HCT116 (cell line): ENCODE measurements at regions not wholly inside any gene's neighbourhood (a gene's known extent, or its start where the extent isn't known, plus 50 kb on each side); places are given as distances from the start of the nearest gene placed in this dataset.

Source experiments
- ATAC-seq: fragments of 200-7000 bp; cut with Tn5 transposase; 2 replicates; pipeline ENCODE4 v1.9.1; 2020; ENCODE audit warnings: mild to moderate bottlenecking, moderate library complexity
- BruUV-seq: library from RNA; stranded (reverse); fragments of 400-500 nt; replicated peaks from 2 replicates; lab custom pipeline; 2021; lab: Mats Ljungman, UMichigan
- CTCF ChIA-PET: fragments of 300-600 bp; sonication (Branson Sonifier 250); formaldehyde crosslinking; loops from one replicate; lab custom pipeline; 2021; ENCODE audit warnings: antibody characterized with exemption; lab: Charles Lee
- POLR2A ChIA-PET: fragments of 300-600, 350-600 bp; sonication (Branson Sonifier 250); formaldehyde crosslinking; loops from one replicate; lab custom pipeline; 2021; ENCODE audit warnings: antibody characterized with exemption; lab: Charles Lee
- RAD21 ChIA-PET, 2 experiments: fragments of 300-600 bp; sonication (Branson Sonifier 250); formaldehyde crosslinking; loops; one replicate each; lab custom pipeline; 2023; ENCODE audit warnings: low total read pairs in 2 of 2; ENCODE audit not compliant: uncharacterized antibody in 2 of 2, unreplicated experiment in 2 of 2, low non-redundant PET in 1 of 2; lab: Charles Lee
- DNase-seq: peaks from one replicate; pipeline ENCODE4 v3.0.0-alpha.2; 2010; ENCODE audit warnings: low read depth, low spot score
- H2AFZ ChIP-seq: fragments of 200-600 bp; shearing (Covaris generic), sonication (generic); 2 replicates; pipeline ENCODE4 v1.6.1; 2017; ENCODE audit warnings: low read depth, mixed run types, mixed read lengths, antibody characterized with exemption, low read length; ENCODE audit not compliant: poor library complexity, severe bottlenecking
- H3K27ac ChIP-seq: 2 replicates; pipeline ENCODE4 v1.5.1; 2012; ENCODE audit warnings: low read depth, low read length
- H3K27me3 ChIP-seq: fragments of 200-600 bp; sonication (generic); 2 replicates; pipeline ENCODE4 v1.6.1; 2016; ENCODE audit warnings: mixed run types, low read length, mixed read lengths; ENCODE audit not compliant: insufficient read depth
- H3K36me3 ChIP-seq, 2 experiments: fragments of 200-500 bp in 1 of 2; fragments of 200-600 bp in 1 of 2; sonication (Bioruptor generic) in 1 of 2; sonication (generic) in 1 of 2; 2 replicates each; pipeline versions ENCODE4 v1.5.1 to v1.6.1; 2014 to 2016; ENCODE audit warnings: low read length in 2 of 2, inconsistent platforms in 1 of 2, mixed read lengths in 1 of 2, mixed run types in 1 of 2; ENCODE audit not compliant: insufficient read depth in 2 of 2, control insufficient read depth in 1 of 2
- H3K4me1 ChIP-seq, 2 experiments: fragments of 200-600 bp in 1 of 2; sonication (generic) in 1 of 2; 2 replicates each; pipeline versions ENCODE4 v1.5.1 to v1.6.1; 2012 to 2017; ENCODE audit warnings: low read length in 2 of 2, inconsistent platforms in 1 of 2, mild to moderate bottlenecking in 1 of 2, mixed read lengths in 1 of 2, mixed run types in 1 of 2, moderate library complexity in 1 of 2; ENCODE audit not compliant: insufficient read depth in 2 of 2, control insufficient read depth in 1 of 2
- H3K4me2 ChIP-seq: fragments of 200-600 bp; sonication (generic); 2 replicates; pipeline ENCODE4 v1.6.1; 2017; ENCODE audit warnings: mixed run types, low read length, mixed read lengths
- H3K4me3 ChIP-seq, 2 experiments: fragments of 200-600 bp in 1 of 2; sonication (generic) in 1 of 2; replicated peaks in 1 of 2; 2 replicates each; pipeline ENCODE4 v1.5.1; 2011 to 2016; ENCODE audit warnings: low read length in 2 of 2, control low read depth in 1 of 2, low read depth in 1 of 2, mild to moderate bottlenecking in 1 of 2, mixed read lengths in 1 of 2, mixed run types in 1 of 2
- H3K79me2 ChIP-seq: fragments of 200-600 bp; sonication (generic); 2 replicates; pipeline ENCODE4 v1.6.1; 2017; ENCODE audit warnings: mild to moderate bottlenecking, mixed run types, low read length, moderate library complexity, mixed read lengths; ENCODE audit not compliant: insufficient read depth
- H3K9ac ChIP-seq: fragments of 200-600 bp; sonication (generic); 2 replicates; pipeline ENCODE4 v1.6.1; 2016; ENCODE audit warnings: low read length, mixed read lengths
- H3K9me2 ChIP-seq: fragments of 200-600 bp; sonication (generic), shearing (Covaris generic); 2 replicates; pipeline ENCODE4 v1.6.1; 2017; ENCODE audit warnings: mixed run types, mild to moderate bottlenecking, moderate library complexity; ENCODE audit not compliant: insufficient read depth
- H3K9me3 ChIP-seq, 2 experiments: fragments of 200-500 bp in 1 of 2; fragments of 200-600 bp in 1 of 2; sonication (Bioruptor generic) in 1 of 2; sonication (generic) in 1 of 2; 2 replicates each; pipeline ENCODE4 v1.6.1; 2014 to 2017; ENCODE audit warnings: low read length in 2 of 2, mixed read lengths in 2 of 2, inconsistent platforms in 1 of 2, low read depth in 1 of 2, mild to moderate bottlenecking in 1 of 2, mixed run types in 1 of 2, moderate library complexity in 1 of 2; ENCODE audit not compliant: control insufficient read depth in 1 of 2, insufficient read depth in 1 of 2
- H4K20me1 ChIP-seq: fragments of 200-600 bp; sonication (generic), shearing (Covaris generic); 2 replicates; pipeline ENCODE4 v1.6.1; 2017; ENCODE audit warnings: mixed run types, mild to moderate bottlenecking, moderate library complexity; ENCODE audit not compliant: insufficient read depth
- ATF3 ChIP-seq: IDR thresholded peaks from 2 replicates; pipeline ENCODE4 v1.6.1; 2012
- CBX3 ChIP-seq: IDR thresholded peaks from 2 replicates; pipeline ENCODE4 v1.6.1; 2012; ENCODE audit warnings: low read depth
- CEBPB ChIP-seq: IDR thresholded peaks from 2 replicates; pipeline ENCODE4 v1.6.1; 2012; ENCODE audit warnings: low read depth
- EGR1 ChIP-seq: IDR thresholded peaks from 2 replicates; pipeline ENCODE4 v1.6.1; 2012; ENCODE audit warnings: low read depth
- ELF1 ChIP-seq: IDR thresholded peaks from 2 replicates; pipeline ENCODE4 v1.6.1; 2012; ENCODE audit warnings: low read depth, borderline replicate concordance
- JUND ChIP-seq: IDR thresholded peaks from 2 replicates; pipeline ENCODE4 v1.6.1; 2012
- POLR2A ChIP-seq: IDR thresholded peaks from 2 replicates; pipeline ENCODE4 v1.7.0; 2011; ENCODE audit warnings: borderline replicate concordance; ENCODE audit not compliant: insufficient read depth, insufficient read length; ENCODE audit errors: extremely low read depth
- POLR2AphosphoS5 ChIP-seq: IDR thresholded peaks from 2 replicates; pipeline ENCODE4 v1.6.1; 2011; ENCODE audit warnings: mild to moderate bottlenecking, low read depth, low read length, moderate library complexity
- RAD21 ChIP-seq: IDR thresholded peaks from 2 replicates; pipeline ENCODE4 v1.6.1; 2012; ENCODE audit warnings: low read depth, mild to moderate bottlenecking
- SP1 ChIP-seq: IDR thresholded peaks from 2 replicates; pipeline ENCODE4 v1.6.1; 2012; ENCODE audit warnings: low read depth
- YY1 ChIP-seq: IDR thresholded peaks from 2 replicates; pipeline ENCODE4 v1.6.1; 2011; ENCODE audit warnings: low read length, low read depth, moderate library complexity, mild to moderate bottlenecking; ENCODE audit not compliant: insufficient replicate concordance; ENCODE audit errors: extremely low read depth
- intact Hi-C: fragments of 100-400 bp; cut with micrococcal nuclease; formaldehyde crosslinking; loops from 2 replicates; pipeline ENCODE4 v1.10.0; 2022
- TF ChIP-seq, protein P1 (sequence below), 3 experiments: fragments of 200-600 bp in 1 of 3; sonication (generic) in 1 of 3; IDR thresholded peaks in 2 of 3; conservative IDR thresholded peaks in 1 of 3; 2 replicates each; pipeline ENCODE4 v1.5.1; 2012 to 2017; ENCODE audit warnings: low read depth in 2 of 3, low read length in 2 of 3, antibody characterized with exemption in 1 of 3, borderline replicate concordance in 1 of 3, control low read depth in 1 of 3, mild to moderate bottlenecking in 1 of 3, mixed read lengths in 1 of 3, mixed run types in 1 of 3, moderate library complexity in 1 of 3; ENCODE audit not compliant: insufficient read depth in 1 of 3

DNA sequence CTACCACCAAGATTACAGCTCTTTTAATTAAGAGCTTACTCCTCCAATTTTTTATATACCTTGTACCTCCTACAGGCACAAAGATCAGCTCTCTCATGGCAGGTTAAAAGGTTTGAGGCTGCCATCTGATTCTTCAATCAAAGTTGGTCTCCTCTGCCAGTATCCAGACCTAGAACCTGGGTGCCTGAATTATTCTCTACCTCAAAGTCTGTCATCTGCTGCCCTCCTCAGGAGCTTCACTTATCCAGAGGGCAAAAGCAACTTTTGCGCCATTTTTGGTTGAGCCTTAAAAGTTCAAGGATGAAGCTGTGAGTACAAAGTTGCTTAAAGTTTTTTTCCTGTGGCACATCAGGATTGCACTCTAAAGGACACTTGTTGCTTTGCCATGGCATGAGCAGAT is 343.7 kb upstream of the PPP1R2C start:
- Histone ChIP-seq H3K27me3 (no peaks in the 10 kb centered on the region), H4K20me1 (no peaks in the 10 kb centered on the region), H3K79me2 (no peaks in the 10 kb centered on the region), H3K9me2 (no peaks in the 10 kb centered on the region), H3K9ac (no peak overlapping the region), H3K36me3 (no peaks in the 10 kb centered on the region), H2AFZ (no peak overlapping the region), H3K9me3 (no peaks in the 10 kb centered on the region), H3K4me1 (no peaks in the 10 kb centered on the region), H3K4me3 (no peak overlapping the region), H3K27ac (no peak overlapping the region), H3K4me2 (no peak overlapping the region)
- no TSS peak for BruUV-seq
- no peak for ATAC-seq
- intact Hi-C loops = no loop called here
- ChIA-PET CTCF (no interaction called here), RAD21 (no interaction called here), POLR2A (no interaction called here)
- no peak for DNase-seq
- TF ChIP-seq RAD21 = peak; percentile 30; the same call in 1 of the 2 replicates
- TF ChIP-seq SP1 = no peak

GRCh38 chrX:43139645-43140044 is 361.7 kb upstream of the PPP1R2C start:
- no TSS peak for BruUV-seq
- Histone ChIP-seq H3K4me1 (peaks cover 0 to 6% of the 10 kb centered on the region in 2 experiments; a peak in 2 of 4 replicates), H3K27ac (no peak overlapping the region), H3K4me3 (no peak overlapping the region), H3K79me2 (no peaks in the 10 kb centered on the region), H3K9ac (no peak overlapping the region), H2AFZ (no peak overlapping the region), H3K4me2 (no peak overlapping the region), H3K36me3 (no peaks in the 10 kb centered on the region), H4K20me1 (no peaks in the 10 kb centered on the region), H3K9me2 (no peaks in the 10 kb centered on the region), H3K9me3 (no peaks in the 10 kb centered on the region), H3K27me3 (no peaks in the 10 kb centered on the region)
- ATAC-seq = no peak
- TF ChIP-seq ELF1 (no peak), YY1 (no peak), EGR1 (no peak), ATF3 (no peak), POLR2A (no peak), CEBPB (no peak), JUND (no peak), POLR2AphosphoS5 (no peak), CBX3 (no peak)
- TF ChIP-seq, protein P1, sequence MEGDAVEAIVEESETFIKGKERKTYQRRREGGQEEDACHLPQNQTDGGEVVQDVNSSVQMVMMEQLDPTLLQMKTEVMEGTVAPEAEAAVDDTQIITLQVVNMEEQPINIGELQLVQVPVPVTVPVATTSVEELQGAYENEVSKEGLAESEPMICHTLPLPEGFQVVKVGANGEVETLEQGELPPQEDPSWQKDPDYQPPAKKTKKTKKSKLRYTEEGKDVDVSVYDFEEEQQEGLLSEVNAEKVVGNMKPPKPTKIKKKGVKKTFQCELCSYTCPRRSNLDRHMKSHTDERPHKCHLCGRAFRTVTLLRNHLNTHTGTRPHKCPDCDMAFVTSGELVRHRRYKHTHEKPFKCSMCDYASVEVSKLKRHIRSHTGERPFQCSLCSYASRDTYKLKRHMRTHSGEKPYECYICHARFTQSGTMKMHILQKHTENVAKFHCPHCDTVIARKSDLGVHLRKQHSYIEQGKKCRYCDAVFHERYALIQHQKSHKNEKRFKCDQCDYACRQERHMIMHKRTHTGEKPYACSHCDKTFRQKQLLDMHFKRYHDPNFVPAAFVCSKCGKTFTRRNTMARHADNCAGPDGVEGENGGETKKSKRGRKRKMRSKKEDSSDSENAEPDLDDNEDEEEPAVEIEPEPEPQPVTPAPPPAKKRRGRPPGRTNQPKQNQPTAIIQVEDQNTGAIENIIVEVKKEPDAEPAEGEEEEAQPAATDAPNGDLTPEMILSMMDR (IDR thresholded peaks at IDR 0.05 in 2 of 3, conservative IDR thresholded peaks at IDR 0.05 in 1 of 3; ENCODE audit: borderline replicate concordance in 1 of 3, insufficient read depth in 1 of 3, low read depth in 2 of 3, low read length in 2 of 3) = no peak
- RAD21 ChIA-PET = no interaction called here
- DNase-seq = no peak
- intact Hi-C loops = no loop called here
- CTCF ChIA-PET = no interaction called here
- POLR2A ChIA-PET = no interaction called here
